Astrocyte (in vitro differentiated cells and primary cell): ENCODE measurements at regions not wholly inside any gene's neighbourhood (a gene's known extent, or its start where the extent isn't known, plus 50 kb on each side); places are given as distances from the start of the nearest gene placed in this dataset.
"Not testable (repeated sequence)": the region's sequence is repeated elsewhere in the genome, so short reads cannot be mapped to it uniquely, and the experiment has no call there.

Source experiments
- CTCF ChIP-seq: IDR thresholded peaks from 2 replicates; pipeline ENCODE4 v1.5.1; 2011; ENCODE audit warnings: low read depth, mild to moderate bottlenecking, inconsistent platforms, low read length, moderate library complexity; ENCODE audit not compliant: insufficient read depth
- EZH2 ChIP-seq: IDR thresholded peaks from 2 replicates; pipeline ENCODE4 v1.6.1; 2012; ENCODE audit warnings: mild to moderate bottlenecking, low read length, inconsistent platforms; ENCODE audit not compliant: insufficient read depth

GRCh38 chr2:87883659-87884058 lies 58.1 kb upstream of the RGPD2 start:
- TF ChIP-seq CTCF, EZH2: not testable (repeated sequence)
